ENCODE measurements at regions not wholly inside any gene's neighbourhood (a gene's known extent, or its start where the extent isn't known, plus 50 kb on each side); places are given as distances from the start of the nearest gene placed in this dataset.
"Not testable (repeated sequence)": the region's sequence is repeated elsewhere in the genome, so short reads cannot be mapped to it uniquely, and the experiment has no call there.

GRCh38 chr9:61356936-61357335 is 167.1 kb downstream of the SPATA31A7 start:
- TF ChIP-seq CTCF, POLR2A, POLR2AphosphoS5 (IDR thresholded peaks at IDR 0.05): not testable (repeated sequence)
